H9 (cell line): ENCODE measurements at regions not wholly inside any gene's neighbourhood (a gene's known extent, or its start where the extent isn't known, plus 50 kb on each side); places are given as distances from the start of the nearest gene placed in this dataset.

Source experiments
- DNase-seq: peaks from one replicate; pipeline ENCODE4 v3.0.0-alpha.2; 2017
- H2AFZ ChIP-seq: one replicate; pipeline ENCODE4 v1.6.1; 2013; ENCODE audit warnings: mild to moderate bottlenecking, low read length, control low read depth, moderate library complexity
- H2AK5ac ChIP-seq: 2 replicates; pipeline ENCODE4 v1.6.1; 2013; ENCODE audit warnings: low read length, control low read depth, mixed read lengths; ENCODE audit not compliant: insufficient read length
- H2BK120ac ChIP-seq: one replicate; pipeline ENCODE4 v1.6.1; 2013; ENCODE audit warnings: low read depth, mild to moderate bottlenecking, low read length, control low read depth, inconsistent platforms; ENCODE audit not compliant: poor library complexity, severe bottlenecking
- H2BK12ac ChIP-seq: 2 replicates; pipeline ENCODE4 v1.6.1; 2013; ENCODE audit warnings: low read length, control low read depth, mixed read lengths, low read depth; ENCODE audit not compliant: insufficient read length
- H2BK15ac ChIP-seq: 2 replicates; pipeline ENCODE4 v1.6.1; 2013; ENCODE audit warnings: low read depth, low read length, control low read depth
- H2BK20ac ChIP-seq: one replicate; pipeline ENCODE4 v1.6.1; 2013; ENCODE audit warnings: low read depth, mild to moderate bottlenecking, low read length, control low read depth, inconsistent platforms; ENCODE audit not compliant: poor library complexity, severe bottlenecking
- H2BK5ac ChIP-seq: 2 replicates; pipeline ENCODE4 v1.6.1; 2013; ENCODE audit warnings: low read length, control low read depth, mixed read lengths; ENCODE audit not compliant: insufficient read length
- H3K14ac ChIP-seq: 2 replicates; pipeline ENCODE4 v1.6.1; 2013; ENCODE audit warnings: low read length, control low read depth; ENCODE audit not compliant: insufficient read depth
- H3K18ac ChIP-seq: 2 replicates; pipeline ENCODE4 v1.6.1; 2013; ENCODE audit warnings: low read depth, mild to moderate bottlenecking, mixed read lengths, low read length, control low read depth; ENCODE audit not compliant: insufficient read length
- H3K23ac ChIP-seq: 2 replicates; pipeline ENCODE4 v1.6.1; 2013; ENCODE audit warnings: low read length, control low read depth, mixed read lengths, low read depth; ENCODE audit not compliant: insufficient read length
- H3K23me2 ChIP-seq: 2 replicates; pipeline ENCODE4 v1.6.1; 2013; ENCODE audit warnings: low read depth, mild to moderate bottlenecking, mixed read lengths, low read length, control low read depth; ENCODE audit not compliant: insufficient read length, poor library complexity, severe bottlenecking
- H3K27ac ChIP-seq: 2 replicates; pipeline ENCODE4 v1.5.1; 2013; ENCODE audit warnings: low read length, control low read depth, mixed read lengths, low read depth; ENCODE audit not compliant: insufficient read length
- H3K27me3 ChIP-seq: 2 replicates; pipeline ENCODE4 v1.6.1; 2013; ENCODE audit warnings: low read length, control low read depth, inconsistent platforms; ENCODE audit not compliant: insufficient read depth
- H3K4ac ChIP-seq: 2 replicates; pipeline ENCODE4 v1.6.1; 2013; ENCODE audit warnings: low read depth, mild to moderate bottlenecking, control low read depth, inconsistent platforms, low read length, moderate library complexity
- H3K4me1 ChIP-seq: 2 replicates; pipeline ENCODE4 v1.6.1; 2013; ENCODE audit warnings: low read length, control low read depth, inconsistent platforms; ENCODE audit not compliant: insufficient read depth
- H3K4me2 ChIP-seq: 2 replicates; pipeline ENCODE4 v1.6.1; 2013; ENCODE audit warnings: low read length, control low read depth, mixed read lengths; ENCODE audit not compliant: insufficient read length, insufficient read depth
- H3K56ac ChIP-seq: 2 replicates; pipeline ENCODE4 v1.6.1; 2013; ENCODE audit warnings: low read depth, mild to moderate bottlenecking, mixed read lengths, low read length, control low read depth; ENCODE audit not compliant: insufficient read length
- H3K79me1 ChIP-seq: 2 replicates; pipeline ENCODE4 v1.6.1; 2013; ENCODE audit warnings: low read depth, mild to moderate bottlenecking, moderate library complexity, low read length, control low read depth, inconsistent platforms; ENCODE audit not compliant: insufficient read depth, poor library complexity, severe bottlenecking
- H3K79me2 ChIP-seq: 2 replicates; pipeline ENCODE4 v1.6.1; 2013; ENCODE audit warnings: low read length, control low read depth, inconsistent platforms; ENCODE audit not compliant: insufficient read depth
- H3K9ac ChIP-seq: 2 replicates; pipeline ENCODE4 v1.6.1; 2013; ENCODE audit warnings: low read length, control low read depth, mixed read lengths; ENCODE audit not compliant: insufficient read length; ENCODE audit errors: extremely low read depth
- H3K9me3 ChIP-seq: one replicate; pipeline ENCODE4 v1.6.1; 2013; ENCODE audit warnings: low read depth, low read length, inconsistent platforms; ENCODE audit not compliant: control insufficient read depth
- H3T11ph ChIP-seq: one replicate; pipeline ENCODE4 v1.6.1; 2013; ENCODE audit warnings: mild to moderate bottlenecking, low read length, control low read depth, inconsistent platforms
- H4K20me1 ChIP-seq: one replicate; pipeline ENCODE4 v1.6.1; 2013; ENCODE audit not compliant: control insufficient read depth, insufficient read length, insufficient read depth
- H4K5ac ChIP-seq: 2 replicates; pipeline ENCODE4 v1.6.1; 2013; ENCODE audit warnings: low read depth, mild to moderate bottlenecking, mixed read lengths, low read length, control low read depth; ENCODE audit not compliant: insufficient read length
- H4K8ac ChIP-seq: replicated peaks from 2 replicates; pipeline ENCODE4 v1.6.1; 2013; ENCODE audit warnings: low read length, control low read depth, mixed read lengths, low read depth; ENCODE audit not compliant: insufficient read length
- H4K91ac ChIP-seq: 2 replicates; pipeline ENCODE4 v1.6.1; 2013; ENCODE audit warnings: low read depth, mild to moderate bottlenecking, moderate library complexity, mixed read lengths, low read length, control low read depth; ENCODE audit not compliant: insufficient read length
- H3K27ac Mint-ChIP-seq, 3 experiments: 2 replicates in 2 of 3; 3 replicates in 1 of 3; pipeline ENCODE4 v1.8.0; 2020 to 2021; ENCODE audit warnings: mixed read lengths in 3 of 3, mild to moderate bottlenecking in 1 of 3, moderate library complexity in 1 of 3
- H3K27me3 Mint-ChIP-seq: 2 replicates; pipeline ENCODE4 v1.8.0; 2021; ENCODE audit warnings: low read depth, mild to moderate bottlenecking, moderate library complexity, mixed read lengths
- H3K36me3 Mint-ChIP-seq, 3 experiments: 2 replicates in 2 of 3; 3 replicates in 1 of 3; pipeline ENCODE4 v1.8.0; 2020 to 2021; ENCODE audit warnings: low read depth in 3 of 3, mixed read lengths in 3 of 3; ENCODE audit not compliant: insufficient read depth in 1 of 3
- H3K4me1 Mint-ChIP-seq, 2 experiments: 2 replicates each; pipeline ENCODE4 v1.8.0; 2020; ENCODE audit warnings: mixed read lengths in 2 of 2
- H3K4me3 Mint-ChIP-seq, 2 experiments: 2 replicates in 1 of 2; 3 replicates in 1 of 2; pipeline ENCODE4 v1.8.0; 2020 to 2021; ENCODE audit warnings: mild to moderate bottlenecking in 2 of 2, mixed read lengths in 2 of 2, moderate library complexity in 1 of 2
- H3K9me3 Mint-ChIP-seq, 2 experiments: 2 replicates in 1 of 2; 3 replicates in 1 of 2; pipeline ENCODE4 v1.8.0; 2020; ENCODE audit warnings: mild to moderate bottlenecking in 2 of 2, mixed read lengths in 2 of 2, moderate library complexity in 1 of 2
- CTCF ChIP-seq: fragments of 200-600 bp; sonication (generic); conservative IDR thresholded peaks from 3 replicates; pipeline ENCODE4 v1.8.0; 2021; ENCODE audit warnings: antibody characterized with exemption, mild to moderate bottlenecking
- WGBS: extraction: QIAGEN DNeasy Blood & Tissue Kit; methylation state at CpG from one replicate; pipeline ENCODE4 v1.1.7; 2013; ENCODE audit warnings: missing lambda C conversion rate, low lambda C conversion rate, mixed read lengths; ENCODE audit not compliant: insufficient read length; ENCODE audit errors: extremely low coverage; 5-methylcytosine and 5-hydroxymethylcytosine counted together

GRCh38 chr3:64844558-64844957, 156.8 kb upstream of the ADAMTS9 start:
- H3K36me3 Mint-ChIP-seq, result no peaks in the 10 kb centered on the region
- WGBS, result no CpG with 5 or more reads among the region's 2 CpGs
- H2AFZ ChIP-seq, result no peak overlapping the region

More at GRCh38 chr3:64844558-64844957, 156.8 kb upstream of the ADAMTS9 start:
- H2BK15ac ChIP-seq, result no peak overlapping the region
- H3K4ac ChIP-seq, result no peak overlapping the region
- TF ChIP-seq CTCF, result no peak
- H3K27me3 ChIP-seq, result no peaks in the 10 kb centered on the region
- no peak overlapping the region for H3K4me3 Mint-ChIP-seq
- no peaks in the 10 kb centered on the region for H3K9me3 Mint-ChIP-seq
- no peak overlapping the region for H4K8ac ChIP-seq
- H3K4me1 ChIP-seq, result no peaks in the 10 kb centered on the region
- H3K4me2 ChIP-seq, result no peak overlapping the region
- no peak overlapping the region for H4K91ac ChIP-seq
- no peaks in the 10 kb centered on the region for H3K23me2 ChIP-seq
- no peak overlapping the region for H3K9ac ChIP-seq
- H3K79me1 ChIP-seq, result no peaks in the 10 kb centered on the region
- no peaks in the 10 kb centered on the region for H3K9me3 ChIP-seq
- H3T11ph ChIP-seq, result no peak overlapping the region
- no peak overlapping the region for H3K56ac ChIP-seq
- no peak overlapping the region for H4K5ac ChIP-seq
- H3K27ac Mint-ChIP-seq, result no peak overlapping the region
- no peak overlapping the region for H2BK12ac ChIP-seq
- 0 out of 4 replicates have a peak, but pooled peaks cover 2% of the 10 kb centered on the region in 2 experiments for H3K4me1 Mint-ChIP-seq
- no peak overlapping the region for H2BK120ac ChIP-seq
- H3K27ac ChIP-seq, result no peak overlapping the region
- no peak overlapping the region for H2AK5ac ChIP-seq
- H3K27me3 Mint-ChIP-seq, result no peaks in the 10 kb centered on the region
- H3K14ac ChIP-seq, result no peak overlapping the region
- DNase-seq, result no peak
- H3K23ac ChIP-seq, result no peak overlapping the region
- no peak overlapping the region for H3K18ac ChIP-seq
- H3K79me2 ChIP-seq, result no peaks in the 10 kb centered on the region
- no peak overlapping the region for H2BK5ac ChIP-seq
- H4K20me1 ChIP-seq, result no peaks in the 10 kb centered on the region
- no peak overlapping the region for H2BK20ac ChIP-seq
